Breast epithelium (tissue), 3 donors: ENCODE measurements at regions not wholly inside any gene's neighbourhood (a gene's known extent, or its start where the extent isn't known, plus 50 kb on each side); places are given as distances from the start of the nearest gene placed in this dataset.

Experiments used
- CTCF ChIP-seq, 3 donors: fragments of 450-650 bp; IDR thresholded peaks; one replicate each; pipeline ENCODE4 v1.5.1; 2016 to 2017; ENCODE audit warnings: antibody characterized with exemption in 3 of 3, mild to moderate bottlenecking in 3 of 3, moderate library complexity in 3 of 3
- POLR2A ChIP-seq: fragments of 450-650 bp; IDR thresholded peaks from one replicate; pipeline ENCODE4 v1.6.1; 2016; ENCODE audit warnings: antibody characterized with exemption, mild to moderate bottlenecking, moderate library complexity
- POLR2AphosphoS5 ChIP-seq, 3 donors: sonication (generic); formaldehyde crosslinking; IDR thresholded peaks; one replicate each; pipeline ENCODE4 v1.6.1; 2017; ENCODE audit warnings: antibody characterized with exemption in 3 of 3

GRCh38 chr2:225891013-225891412, 491.5 kb downstream of the NYAP2 start:
- TF ChIP-seq CTCF (IDR thresholded peaks at IDR 0.05) (no peak), POLR2A (no peak), POLR2AphosphoS5 (IDR thresholded peaks at IDR 0.05) (no peak)
